AG04450 (cell line): ENCODE measurements at regions not wholly inside any gene's neighbourhood (a gene's known extent, or its start where the extent isn't known, plus 50 kb on each side); places are given as distances from the start of the nearest gene placed in this dataset.

Experiments used
- CTCF ChIA-PET: fragments of 300-600, 350-600 bp; formaldehyde crosslinking; extraction: SDS; loops from one replicate; lab custom pipeline; 2022; ENCODE audit warnings: antibody characterized with exemption, inconsistent platforms; lab: Charles Lee
- POLR2A ChIA-PET: fragments of 350-600 bp; formaldehyde crosslinking; extraction: SDS; loops from one replicate; lab custom pipeline; 2021; ENCODE audit warnings: antibody characterized with exemption, inconsistent platforms; lab: Yijun Ruan, JAX
- DNase-seq: peaks from one replicate; pipeline ENCODE4 v3.0.0-alpha.2; 2011; ENCODE audit warnings: low read depth, low spot score
- H3K27ac ChIP-seq: one replicate; pipeline ENCODE4 v1.5.1; 2012; ENCODE audit warnings: low read depth, low read length, control low read depth
- H3K27me3 ChIP-seq: one replicate; pipeline ENCODE4 v1.6.0; 2012; ENCODE audit warnings: low read length; ENCODE audit not compliant: control insufficient read depth, insufficient read depth
- H3K4me3 ChIP-seq: 2 replicates; pipeline ENCODE4 v1.5.1; 2011; ENCODE audit warnings: mild to moderate bottlenecking, low read depth, low read length, control low read depth
- H3K9me3 ChIP-seq: 2 replicates; pipeline ENCODE4 v1.5.1; 2012; ENCODE audit warnings: low read length; ENCODE audit not compliant: control insufficient read depth, insufficient read depth
- CTCF ChIP-seq: IDR thresholded peaks from 2 replicates; pipeline ENCODE4 v1.5.1; 2011; ENCODE audit warnings: low read depth, low read length, control low read depth, inconsistent platforms

GRCh38 chr2:777546-777945 lies 100.3 kb upstream of the TMEM18 start:
- Histone ChIP-seq H3K27me3 (no peaks in the 10 kb centered on the region), H3K9me3 (peaks cover 56% of the 10 kb centered on the region), H3K4me3 (no peak overlapping the region), H3K27ac (no peak overlapping the region)
- CTCF ChIA-PET, result no interaction called here
- TF ChIP-seq CTCF, result no peak
- no peak for DNase-seq
- POLR2A ChIA-PET, result no interaction called here

- ChIA-PET CTCF (no interaction called here), POLR2A (no interaction called here)
- no peak for DNase-seq
- no peak overlapping the region for H3K27ac ChIP-seq
- no peaks in the 10 kb centered on the region for H3K27me3 ChIP-seq
- peaks cover 56% of the 10 kb centered on the region for H3K9me3 ChIP-seq
- TF ChIP-seq CTCF, result no peak
- no peak overlapping the region for H3K4me3 ChIP-seq
These were observed 99.8 kb upstream of the TMEM18 start for GRCh38 chr2:777051-777450.

- Histone ChIP-seq H3K27ac (no peak overlapping the region), H3K9me3 (peaks cover 55% of the 10 kb centered on the region), H3K27me3 (no peaks in the 10 kb centered on the region), H3K4me3 (no peak overlapping the region)
- ChIA-PET CTCF (no interaction called here), POLR2A (no interaction called here)
- DNase-seq, result no peak
- TF ChIP-seq CTCF, result no peak
These were observed 99.3 kb upstream of the TMEM18 start for GRCh38 chr2:776487-776886.

GRCh38 chr2:776038-776437 lies 98.8 kb upstream of the TMEM18 start:
- CTCF ChIA-PET, result no interaction called here

GRCh38 chr2:774436-774835 lies 97.2 kb upstream of the TMEM18 start:
- H3K4me3 ChIP-seq, result no peak overlapping the region
- CTCF ChIA-PET, result no interaction called here
- peaks cover 49% of the 10 kb centered on the region for H3K9me3 ChIP-seq
- DNase-seq, result no peak
- no peak overlapping the region for H3K27ac ChIP-seq
- POLR2A ChIA-PET, result no interaction called here
- H3K27me3 ChIP-seq, result no peaks in the 10 kb centered on the region
- TF ChIP-seq CTCF, result no peak

More at GRCh38 chr2:776038-776437, 98.8 kb upstream of the TMEM18 start:
- Histone ChIP-seq H3K4me3 (no peak overlapping the region), H3K27me3 (no peaks in the 10 kb centered on the region), H3K27ac (no peak overlapping the region), H3K9me3 (peaks cover 58% of the 10 kb centered on the region)
- TF ChIP-seq CTCF, result no peak
- POLR2A ChIA-PET, result no interaction called here
- no peak for DNase-seq
